Fibroblast of lung (primary cell): ENCODE measurements at regions not wholly inside any gene's neighbourhood (a gene's known extent, or its start where the extent isn't known, plus 50 kb on each side); places are given as distances from the start of the nearest gene placed in this dataset.

ENCODE experiments used
- CTCF ChIP-seq, 2 donors: IDR thresholded peaks in 1 of 2; conservative IDR thresholded peaks in 1 of 2; 1 replicate in 1 of 2; 2 replicates in 1 of 2; pipeline ENCODE4 v1.5.1; 2011 to 2012; ENCODE audit warnings: low read length in 2 of 2, control low read depth in 1 of 2, inconsistent platforms in 1 of 2, low read depth in 1 of 2, mild to moderate bottlenecking in 1 of 2
- EZH2 ChIP-seq: IDR thresholded peaks from 2 replicates; pipeline ENCODE4 v1.5.1; 2012; ENCODE audit warnings: low read length, control low read depth, mild to moderate bottlenecking; ENCODE audit errors: missing control alignments

- TF ChIP-seq CTCF (conservative IDR thresholded peaks at IDR 0.05 in 1 of 2, IDR thresholded peaks at IDR 0.05 in 1 of 2; ENCODE audit: low read depth in 1 of 2, low read length in 2 of 2) (no peak), EZH2 (no peak)
Observed at GRCh38 chr6:165985281-165985805, 182.3 kb downstream of the TBXT start.
